Lung (tissue), 11 donors: ENCODE measurements at regions not wholly inside any gene's neighbourhood (a gene's known extent, or its start where the extent isn't known, plus 50 kb on each side); places are given as distances from the start of the nearest gene placed in this dataset.
"Not testable (repeated sequence)": the region's sequence is repeated elsewhere in the genome, so short reads cannot be mapped to it uniquely, and the experiment has no call there.

Experiments
- ATAC-seq: fragments of 200-7000 bp; cut with Tn5 transposase; one replicate; pipeline ENCODE4 v1.9.1; 2020; ENCODE audit warnings: moderate number of reproducible peaks; ENCODE audit not compliant: insufficient read depth, low FRiP score
- DNase-seq, 3 donors: peaks; one replicate each; pipeline ENCODE4 v3.0.0-alpha.2; 2013 to 2017
- H3K27ac ChIP-seq, 2 donors: one replicate each; pipeline ENCODE4 v1.5.1; 2013; ENCODE audit warnings: mild to moderate bottlenecking in 2 of 2, moderate library complexity in 2 of 2, control low read depth in 1 of 2, inconsistent platforms in 1 of 2, low read depth in 1 of 2, low read length in 1 of 2
- H3K27me3 ChIP-seq, 3 donors: one replicate each; pipeline ENCODE4 v1.5.1; 2013; ENCODE audit warnings: low read length in 2 of 3; ENCODE audit not compliant: control insufficient read depth in 3 of 3, insufficient read depth in 3 of 3
- H3K36me3 ChIP-seq, 4 donors: one replicate each; pipeline ENCODE4 v1.5.1; 2013; ENCODE audit warnings: low read length in 4 of 4, mild to moderate bottlenecking in 1 of 4, moderate library complexity in 1 of 4; ENCODE audit not compliant: control insufficient read depth in 4 of 4, insufficient read depth in 4 of 4
- H3K4me1 ChIP-seq, 5 donors: one replicate each; pipeline ENCODE4 v1.5.1; 2013; ENCODE audit warnings: low read length in 5 of 5, mild to moderate bottlenecking in 2 of 5, moderate library complexity in 1 of 5; ENCODE audit not compliant: control insufficient read depth in 5 of 5, insufficient read depth in 5 of 5
- H3K4me3 ChIP-seq: one replicate; pipeline ENCODE4 v1.5.1; 2013; ENCODE audit warnings: mild to moderate bottlenecking, control low read depth, moderate library complexity
- H3K9ac ChIP-seq, 2 donors: one replicate each; pipeline ENCODE4 v1.5.1; 2013; ENCODE audit warnings: low read length in 2 of 2, control low read depth in 1 of 2; ENCODE audit not compliant: insufficient read depth in 1 of 2
- H3K9me3 ChIP-seq, 4 donors: one replicate each; pipeline ENCODE4 v1.5.1; 2013; ENCODE audit warnings: low read length in 3 of 4, mild to moderate bottlenecking in 1 of 4, moderate library complexity in 1 of 4; ENCODE audit not compliant: control insufficient read depth in 4 of 4, insufficient read depth in 3 of 4
- CTCF ChIP-seq: IDR thresholded peaks from 2 replicates; pipeline ENCODE4 v1.5.1; 2012; ENCODE audit warnings: mild to moderate bottlenecking; ENCODE audit errors: control extremely low read depth, extremely low read depth
- WGBS, 2 donors: extraction: QIAGEN DNeasy Blood & Tissue Kit; methylation state at CpG; one replicate each; pipeline ENCODE4 v1.1.7; 2013; 5-methylcytosine and 5-hydroxymethylcytosine counted together
- donor health status: control.
- donor health status: control.
- donor health status: Bipolar disorder and iron deficiency.
- donor health status: healthy.
- donor health status: DM: yes; HTN: yes; CAD: no.

GRCh38 chr20:29349836-29350235 is 1907.6 kb upstream of the DEFB115 start:
- Histone ChIP-seq H3K9me3 (peaks cover 0 to 15% (median 5%) of the 10 kb centered on the region in 4 donors), H3K36me3 (no peaks in the 10 kb centered on the region), H3K4me1 (no peaks in the 10 kb centered on the region), H3K4me3 (no peak overlapping the region), H3K27ac (no peak overlapping the region), H3K27me3 (no peaks in the 10 kb centered on the region), H3K9ac (no peak overlapping the region)
- no peak for TF ChIP-seq CTCF
- no peak for DNase-seq
- 73 to 75% methylated on average over 12 to 14 of the region's 14 CpGs for WGBS, 2 donors
- ATAC-seq: no peak

GRCh38 chr20:29375937-29376336 is 1881.5 kb upstream of the DEFB115 start:
- H3K9ac ChIP-seq, ATAC-seq, H3K4me1 ChIP-seq, DNase-seq, H3K4me3 ChIP-seq, H3K27ac ChIP-seq, H3K36me3 ChIP-seq, H3K27me3 ChIP-seq: not testable (repeated sequence)
- WGBS, 2 donors: 66% methylated on average over 2 of the region's 2 CpGs
- peaks cover 0 to 14% (median 2%) of the 10 kb centered on the region in 4 donors for H3K9me3 ChIP-seq

- H3K9ac ChIP-seq, H3K36me3 ChIP-seq, ATAC-seq, H3K4me3 ChIP-seq, H3K27me3 ChIP-seq, H3K9me3 ChIP-seq, H3K27ac ChIP-seq, H3K4me1 ChIP-seq, DNase-seq: not testable (repeated sequence)
- WGBS, 2 donors: 56 to 61% methylated on average over 7 to 9 of the region's 9 CpGs
Measured at GRCh38 chr20:29392853-29393252, 1864.6 kb upstream of the DEFB115 start.

- Histone ChIP-seq H3K27ac (no peak overlapping the region), H3K27me3 (no peaks in the 10 kb centered on the region), H3K4me1 (peaks cover 0 to 1% (median 0%) of the 10 kb centered on the region in 5 donors), H3K4me3 (no peak overlapping the region), H3K36me3 (no peaks in the 10 kb centered on the region), H3K9me3 (peaks cover 0 to 41% (median 9%) of the 10 kb centered on the region in 4 donors), H3K9ac (no peak overlapping the region)
- TF ChIP-seq CTCF: no peak
- ATAC-seq (no peak), DNase-seq (no peak)
- WGBS, 2 donors: 47 to 50% methylated on average over 33 to 40 of the region's 40 CpGs
Measured at GRCh38 chr20:29408034-29408695, 1849.3 kb upstream of the DEFB115 start.

- H3K27me3 ChIP-seq, H3K27ac ChIP-seq, DNase-seq, H3K9ac ChIP-seq, H3K4me1 ChIP-seq, H3K36me3 ChIP-seq, ATAC-seq, H3K4me3 ChIP-seq: not testable (repeated sequence)
- peaks cover 0 to 41% (median 9%) of the 10 kb centered on the region in 4 donors for H3K9me3 ChIP-seq
- 53 to 60% methylated on average over 17 of the region's 17 CpGs for WGBS, 2 donors
Measured at GRCh38 chr20:29408707-29409106, 1848.8 kb upstream of the DEFB115 start.

GRCh38 chr20:29409160-29409689 is 1848.2 kb upstream of the DEFB115 start:
- WGBS, 2 donors: 42 to 54% methylated on average over 26 of the region's 26 CpGs
- H3K4me3 ChIP-seq, H3K9ac ChIP-seq, H3K4me1 ChIP-seq, DNase-seq, H3K36me3 ChIP-seq, ATAC-seq, H3K27ac ChIP-seq, H3K27me3 ChIP-seq: not testable (repeated sequence)
- H3K9me3 ChIP-seq: peaks cover 0 to 41% (median 9%) of the 10 kb centered on the region in 4 donors
